ENCODE measurements at regions not wholly inside any gene's neighbourhood (a gene's known extent, or its start where the extent isn't known, plus 50 kb on each side); places are given as distances from the start of the nearest gene placed in this dataset.

DNA sequence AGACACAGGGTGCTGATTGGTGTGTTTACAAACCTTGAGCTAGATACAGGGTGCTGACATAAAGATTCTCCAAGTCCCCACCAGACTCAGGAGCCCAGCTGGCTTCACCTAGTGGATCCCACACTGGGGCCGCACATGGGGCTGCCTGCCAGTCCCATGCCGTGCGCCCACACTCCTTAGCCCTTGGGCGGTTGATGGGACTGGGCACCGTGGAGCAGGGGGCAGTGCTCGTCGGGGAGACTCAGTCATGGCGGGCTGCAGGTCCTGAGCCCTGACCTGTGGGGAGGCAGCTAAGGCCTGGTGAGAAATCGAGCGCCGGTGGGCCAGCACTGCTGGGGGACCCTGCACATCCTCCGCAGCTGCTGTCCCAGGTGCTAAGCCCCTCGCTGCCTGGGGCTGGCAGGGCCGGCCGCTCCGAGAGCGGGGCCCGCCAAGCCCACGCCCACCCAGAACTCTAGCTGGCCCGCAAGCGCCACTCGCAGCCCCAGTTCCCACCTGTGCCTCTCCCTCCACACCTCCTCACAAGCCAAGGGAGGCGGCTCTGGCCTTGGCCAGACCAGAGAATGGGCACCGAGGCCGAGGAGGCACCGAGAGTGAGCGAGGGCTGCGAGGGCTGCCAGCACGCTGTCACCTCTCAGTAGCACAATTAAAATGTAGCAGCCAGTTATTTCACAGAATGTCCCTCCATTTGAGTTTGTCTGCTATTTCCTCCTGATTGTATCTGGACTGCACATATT lies 76.1 kb upstream of the PNPLA4 start:
- TF ChIP-seq, protein P1, sequence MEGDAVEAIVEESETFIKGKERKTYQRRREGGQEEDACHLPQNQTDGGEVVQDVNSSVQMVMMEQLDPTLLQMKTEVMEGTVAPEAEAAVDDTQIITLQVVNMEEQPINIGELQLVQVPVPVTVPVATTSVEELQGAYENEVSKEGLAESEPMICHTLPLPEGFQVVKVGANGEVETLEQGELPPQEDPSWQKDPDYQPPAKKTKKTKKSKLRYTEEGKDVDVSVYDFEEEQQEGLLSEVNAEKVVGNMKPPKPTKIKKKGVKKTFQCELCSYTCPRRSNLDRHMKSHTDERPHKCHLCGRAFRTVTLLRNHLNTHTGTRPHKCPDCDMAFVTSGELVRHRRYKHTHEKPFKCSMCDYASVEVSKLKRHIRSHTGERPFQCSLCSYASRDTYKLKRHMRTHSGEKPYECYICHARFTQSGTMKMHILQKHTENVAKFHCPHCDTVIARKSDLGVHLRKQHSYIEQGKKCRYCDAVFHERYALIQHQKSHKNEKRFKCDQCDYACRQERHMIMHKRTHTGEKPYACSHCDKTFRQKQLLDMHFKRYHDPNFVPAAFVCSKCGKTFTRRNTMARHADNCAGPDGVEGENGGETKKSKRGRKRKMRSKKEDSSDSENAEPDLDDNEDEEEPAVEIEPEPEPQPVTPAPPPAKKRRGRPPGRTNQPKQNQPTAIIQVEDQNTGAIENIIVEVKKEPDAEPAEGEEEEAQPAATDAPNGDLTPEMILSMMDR (conservative IDR thresholded peaks at IDR 0.05; ENCODE audit: low read depth, low read length), result no peak
- TF ChIP-seq EZH2 (IDR thresholded peaks at IDR 0.05; ENCODE audit: borderline replicate concordance, low read depth, low read length, poor library complexity, severe bottlenecking), result no peak
